Suprapubic skin (tissue), 3 donors: ENCODE measurements at regions not wholly inside any gene's neighbourhood (a gene's known extent, or its start where the extent isn't known, plus 50 kb on each side); places are given as distances from the start of the nearest gene placed in this dataset.

Experiments
- POLR2A ChIP-seq, 2 donors: fragments of 450-650 bp; IDR thresholded peaks; one replicate each; pipeline ENCODE4 v1.6.1; 2017; ENCODE audit warnings: antibody characterized with exemption in 2 of 2, mild to moderate bottlenecking in 2 of 2, moderate library complexity in 2 of 2
- TF ChIP-seq, protein P1 (sequence below), 2 donors: fragments of 200-600 bp in 1 of 2; fragments of 450-650 bp in 1 of 2; sonication (generic) in 1 of 2; IDR thresholded peaks; one replicate each; pipeline ENCODE4 v1.5.1; 2016 to 2019; ENCODE audit warnings: antibody characterized with exemption in 2 of 2, mild to moderate bottlenecking in 1 of 2, moderate library complexity in 1 of 2

DNA sequence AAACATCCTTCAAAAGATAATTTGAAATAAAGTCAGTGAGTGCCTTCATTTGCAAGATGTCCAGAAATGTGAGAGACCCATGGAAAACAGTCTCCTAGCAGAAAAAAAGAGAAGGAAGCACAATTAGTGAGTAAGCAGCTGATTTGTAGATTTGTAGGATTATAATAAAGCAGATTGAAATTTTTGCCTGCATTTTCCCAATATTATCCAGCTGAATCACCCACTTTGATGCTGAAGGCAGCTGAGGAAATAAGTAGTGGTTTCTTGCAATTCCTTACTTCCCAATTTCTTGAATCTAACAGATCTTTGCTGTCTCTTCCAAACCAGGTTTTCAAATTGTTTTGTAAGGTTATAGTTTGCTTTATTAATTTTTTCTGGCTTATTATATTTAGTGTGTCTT lies 181.4 kb downstream of the GNAT3 start:
- no peak for TF ChIP-seq POLR2A (IDR thresholded peaks at IDR 0.05)
- TF ChIP-seq, protein P1, sequence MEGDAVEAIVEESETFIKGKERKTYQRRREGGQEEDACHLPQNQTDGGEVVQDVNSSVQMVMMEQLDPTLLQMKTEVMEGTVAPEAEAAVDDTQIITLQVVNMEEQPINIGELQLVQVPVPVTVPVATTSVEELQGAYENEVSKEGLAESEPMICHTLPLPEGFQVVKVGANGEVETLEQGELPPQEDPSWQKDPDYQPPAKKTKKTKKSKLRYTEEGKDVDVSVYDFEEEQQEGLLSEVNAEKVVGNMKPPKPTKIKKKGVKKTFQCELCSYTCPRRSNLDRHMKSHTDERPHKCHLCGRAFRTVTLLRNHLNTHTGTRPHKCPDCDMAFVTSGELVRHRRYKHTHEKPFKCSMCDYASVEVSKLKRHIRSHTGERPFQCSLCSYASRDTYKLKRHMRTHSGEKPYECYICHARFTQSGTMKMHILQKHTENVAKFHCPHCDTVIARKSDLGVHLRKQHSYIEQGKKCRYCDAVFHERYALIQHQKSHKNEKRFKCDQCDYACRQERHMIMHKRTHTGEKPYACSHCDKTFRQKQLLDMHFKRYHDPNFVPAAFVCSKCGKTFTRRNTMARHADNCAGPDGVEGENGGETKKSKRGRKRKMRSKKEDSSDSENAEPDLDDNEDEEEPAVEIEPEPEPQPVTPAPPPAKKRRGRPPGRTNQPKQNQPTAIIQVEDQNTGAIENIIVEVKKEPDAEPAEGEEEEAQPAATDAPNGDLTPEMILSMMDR (IDR thresholded peaks at IDR 0.05) = no peak
